ENCODE measurements at regions not wholly inside any gene's neighbourhood (a gene's known extent, or its start where the extent isn't known, plus 50 kb on each side); places are given as distances from the start of the nearest gene placed in this dataset.

GRCh38 chr7:13047061-13047460, 359.6 kb downstream of the ARL4A start:
- DNase-seq: no peak

DNA sequence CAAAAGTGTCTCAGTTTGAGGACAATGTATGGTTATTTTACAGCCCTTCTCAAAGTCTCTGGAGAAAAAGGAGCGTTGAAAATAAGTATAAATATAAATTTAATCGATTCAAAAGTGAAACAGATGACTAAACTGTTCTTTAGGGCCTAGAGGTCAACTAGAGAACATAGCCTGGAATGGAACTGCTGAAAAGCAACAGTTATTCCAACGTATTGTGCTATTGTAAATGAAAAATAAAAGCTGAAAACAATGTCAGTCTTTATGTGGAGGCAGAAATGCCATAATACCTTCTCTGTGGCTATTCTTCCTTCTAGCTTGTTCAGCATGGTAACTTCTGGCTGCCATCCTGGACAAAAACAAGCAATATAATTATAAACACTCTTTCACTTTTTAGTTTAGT, 362.5 kb downstream of the ARL4A start:
- DNase-seq: no peak

DNA sequence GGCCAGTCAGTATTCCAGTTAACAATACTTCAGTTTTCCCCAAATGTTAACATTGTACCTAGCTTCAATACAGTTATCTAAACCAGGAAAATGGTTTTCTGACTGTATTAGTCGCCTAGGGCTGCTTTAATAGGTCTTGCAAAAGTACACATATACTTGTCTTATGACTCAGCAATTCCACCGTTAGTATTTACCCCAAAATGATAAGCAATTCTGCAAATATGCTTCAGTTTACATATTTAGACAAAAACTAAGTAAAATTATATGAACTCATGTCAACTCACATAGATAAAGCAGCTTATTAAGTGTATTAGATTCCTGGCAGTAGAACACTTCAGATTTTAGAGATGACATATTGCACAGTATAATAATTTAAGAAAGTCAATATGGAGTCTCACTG, 363.3 kb downstream of the ARL4A start:
- no peak for DNase-seq

DNA sequence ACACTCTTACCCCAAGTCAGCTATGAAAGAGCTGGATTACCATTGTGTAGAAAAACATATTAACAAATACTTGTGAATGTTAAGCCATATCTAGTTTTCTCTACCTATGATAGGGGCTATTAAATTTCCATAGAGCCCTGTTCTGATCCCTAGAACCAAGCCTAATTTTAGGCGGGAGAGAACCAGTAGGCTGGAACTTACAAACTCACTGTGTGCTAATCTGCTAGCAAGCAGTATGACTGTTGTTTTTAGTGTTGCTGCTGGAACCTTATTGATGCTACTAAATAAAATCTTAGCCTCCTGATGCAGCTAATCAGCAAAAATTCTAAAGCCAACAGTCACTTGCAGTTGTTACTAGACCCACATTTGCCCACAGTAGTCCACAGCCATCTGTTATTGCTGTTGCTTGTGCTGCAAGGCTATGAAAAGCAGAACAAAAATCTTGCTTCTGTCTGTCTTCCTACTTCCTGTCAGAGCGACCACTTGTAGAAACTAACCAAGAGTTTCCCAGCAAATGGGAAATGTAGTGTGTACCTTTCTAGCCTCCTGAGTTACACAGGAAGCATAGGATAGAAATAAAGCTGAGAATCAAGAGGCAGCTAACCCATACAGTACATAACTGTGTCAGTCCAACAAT, 368.4 kb downstream of the ARL4A start:
- DNase-seq: no peak

DNA sequence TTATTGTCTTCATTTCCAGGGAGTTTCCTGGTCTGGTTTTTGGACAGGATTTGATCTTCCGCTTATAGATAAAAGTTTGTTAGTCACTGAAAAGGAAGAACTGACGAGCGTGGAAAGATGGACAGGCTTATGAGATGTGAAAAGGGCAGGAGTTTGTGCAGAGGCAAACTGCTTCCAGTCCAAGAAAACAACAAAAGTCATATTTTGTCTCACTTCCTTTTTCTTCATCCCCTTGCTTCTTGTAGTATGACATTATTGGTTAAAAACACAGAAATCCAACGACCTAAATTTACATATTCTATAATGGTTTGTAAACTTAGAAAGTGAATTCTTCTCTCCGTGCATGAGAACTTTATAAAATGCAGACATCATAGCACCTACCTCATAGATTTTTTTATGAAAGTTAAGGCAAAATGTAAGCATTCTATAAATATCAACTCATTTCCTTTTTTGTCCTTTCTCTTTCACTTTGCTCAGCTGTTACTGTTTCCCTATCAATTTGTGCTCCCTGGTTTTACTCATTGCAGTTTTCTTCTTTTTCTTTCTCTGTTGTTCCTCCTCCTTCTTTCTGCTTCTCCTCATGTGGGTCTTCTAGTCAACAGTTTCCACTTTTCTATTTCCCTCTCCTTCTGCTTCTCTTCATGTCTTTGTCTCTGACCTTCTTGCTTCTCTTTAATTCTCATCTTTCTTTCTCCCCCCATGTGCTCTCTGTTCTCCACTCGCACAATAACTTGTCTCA, 370.2 kb downstream of the ARL4A start:
- DNase-seq: no peak

DNA sequence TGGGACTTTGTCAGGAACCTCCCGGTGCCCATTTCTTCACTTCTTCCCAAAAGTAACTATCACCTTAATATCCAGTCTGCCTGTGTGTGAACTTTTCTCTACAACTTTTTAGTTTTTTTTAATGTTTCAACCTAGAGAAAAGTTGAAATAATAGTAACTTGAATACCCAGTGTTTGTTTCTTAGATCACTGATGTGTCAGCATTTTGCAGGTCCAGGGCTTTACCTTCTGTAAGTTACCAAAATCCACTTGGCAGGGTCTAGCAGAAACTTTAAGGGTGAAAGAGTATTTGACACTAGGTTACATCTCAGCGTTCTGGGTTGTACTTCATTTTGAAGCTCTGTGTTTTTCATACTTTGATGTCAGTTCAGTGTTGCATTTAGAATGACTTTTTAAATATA, 372.7 kb downstream of the ARL4A start:
- DNase-seq: no peak

GRCh38 chr7:13061115-13061514, 373.7 kb downstream of the ARL4A start:
- DNase-seq: no peak

DNA sequence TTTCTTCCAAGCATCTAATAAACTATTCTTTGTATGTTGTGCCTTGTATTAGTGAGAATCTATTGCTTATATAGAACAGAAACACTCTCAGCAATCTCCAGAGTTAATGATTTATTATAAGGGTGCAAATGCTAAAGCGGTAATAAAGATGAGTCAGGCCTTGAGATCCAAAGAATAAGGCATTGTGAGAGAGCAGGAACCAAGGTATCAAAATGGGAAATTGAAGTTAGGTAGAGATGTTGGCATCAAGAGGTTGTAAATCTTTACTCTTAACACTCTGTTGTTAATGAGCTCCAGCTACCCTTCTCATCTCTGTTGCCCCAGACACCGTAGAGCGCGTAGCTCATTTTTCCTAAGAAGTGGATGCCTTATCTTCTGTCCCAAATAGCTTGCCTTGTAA, 375.2 kb downstream of the ARL4A start:
- no peak for DNase-seq

DNA sequence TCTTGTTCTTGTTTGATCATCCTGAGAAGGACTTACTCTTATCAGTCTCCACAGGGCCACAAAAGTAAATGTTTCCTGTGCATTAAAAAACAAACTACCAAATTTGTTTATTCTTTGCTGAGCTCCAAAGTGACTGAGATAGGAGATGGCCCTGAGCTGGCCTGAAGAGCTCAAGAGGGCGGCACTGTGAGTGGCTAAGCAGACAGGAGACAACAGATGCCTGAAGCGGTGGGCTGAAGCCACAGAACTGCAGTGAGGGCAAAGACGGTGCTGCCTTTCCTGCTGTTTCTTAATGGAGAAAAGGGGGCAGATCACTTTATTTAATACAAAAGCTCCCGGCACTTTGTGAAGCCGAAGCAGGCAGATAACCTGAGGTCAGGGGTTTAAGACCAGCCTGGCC, 379.6 kb downstream of the ARL4A start:
- DNase-seq: no peak

DNA sequence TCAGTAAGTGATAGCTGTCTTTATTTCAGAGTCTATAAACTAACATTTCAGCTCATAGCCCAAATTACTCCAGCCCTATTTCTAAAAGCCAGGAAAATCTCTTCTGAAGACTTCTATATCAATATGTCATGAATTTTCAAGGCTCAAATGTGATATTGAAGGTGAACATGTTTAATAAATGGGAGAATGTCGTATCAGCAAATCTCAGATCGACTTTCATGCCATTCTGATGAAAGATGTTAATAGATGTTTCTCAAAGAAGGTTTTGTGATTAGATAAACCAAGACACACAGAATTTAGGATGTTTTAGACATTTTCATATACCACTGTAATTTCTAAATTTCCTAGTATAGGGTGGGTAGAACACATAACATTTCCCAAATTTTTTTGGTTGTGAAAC, 380.6 kb downstream of the ARL4A start:
- no peak for DNase-seq

GRCh38 chr7:13069841-13070240, 382.4 kb downstream of the ARL4A start:
- no peak for DNase-seq

DNA sequence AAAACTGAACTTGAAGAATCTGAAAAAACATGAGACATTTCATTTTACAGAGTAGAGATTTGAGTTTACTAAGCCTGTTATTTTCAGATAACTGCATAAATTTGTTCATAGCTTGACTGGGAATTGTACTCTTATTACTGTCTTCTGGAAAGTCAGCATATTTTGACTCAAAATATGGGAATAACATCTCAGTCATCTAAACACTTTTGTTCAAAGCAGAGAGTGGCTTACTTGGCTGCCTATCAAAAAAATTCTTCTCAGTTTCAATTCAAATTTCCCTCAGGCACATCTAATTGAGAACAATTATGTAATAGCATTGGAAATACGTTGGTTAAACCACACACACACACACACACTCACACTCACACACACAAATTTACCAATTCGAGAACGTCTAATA, 384.6 kb downstream of the ARL4A start:
- DNase-seq: no peak

GRCh38 chr7:13077466-13077865, 390.0 kb downstream of the ARL4A start:
- no peak for DNase-seq

GRCh38 chr7:13078105-13078504, 390.7 kb downstream of the ARL4A start:
- DNase-seq: no peak

GRCh38 chr7:13090959-13091358, 403.5 kb downstream of the ARL4A start:
- no peak for DNase-seq

DNA sequence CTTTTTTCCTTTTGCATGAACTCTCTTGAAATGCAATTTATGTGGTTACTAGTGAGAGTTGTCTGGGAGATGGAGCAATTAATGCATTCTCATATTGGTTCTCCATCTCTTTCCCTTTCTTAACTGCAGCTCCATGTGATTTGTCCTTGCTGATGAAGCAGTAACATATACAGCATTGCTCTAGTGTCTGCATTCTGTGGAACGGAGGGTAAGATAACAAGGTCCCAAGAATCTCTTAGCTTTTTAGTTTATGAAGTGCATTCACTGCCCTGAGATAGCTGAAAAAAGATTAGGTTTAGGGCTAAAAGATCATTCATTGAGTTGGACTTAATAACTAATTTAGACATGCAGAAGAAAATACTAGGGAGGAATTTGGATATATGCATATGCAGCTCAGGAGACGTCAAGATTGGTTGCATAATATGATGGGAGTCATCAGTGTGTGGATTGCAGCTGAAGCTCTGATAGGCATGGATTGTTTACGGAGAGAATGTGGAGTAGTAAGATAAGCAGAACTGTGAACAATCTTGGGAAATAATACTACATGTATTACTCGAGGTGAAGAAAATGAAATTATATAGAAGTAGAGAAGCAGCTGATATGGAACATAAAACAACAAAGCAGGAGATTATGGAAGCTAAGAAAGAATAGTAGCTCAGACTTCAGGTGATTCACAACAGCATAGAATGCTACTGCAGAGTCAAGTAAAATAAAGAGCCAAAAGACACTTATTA, 404.7 kb downstream of the ARL4A start:
- no peak for DNase-seq

DNA sequence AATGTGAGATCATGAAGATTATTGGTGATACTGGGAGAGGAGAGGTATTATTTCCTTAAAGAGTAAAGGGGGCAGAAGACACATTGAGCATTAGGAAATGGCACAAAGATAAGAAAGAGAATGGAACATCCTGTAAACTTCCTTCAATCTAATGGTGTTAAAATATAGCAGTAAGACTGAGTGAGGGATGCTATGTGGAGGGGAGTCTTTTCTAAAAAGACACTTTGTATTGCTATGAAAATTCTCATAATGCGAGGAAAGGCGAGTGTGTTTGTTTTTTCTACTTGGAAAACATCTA, 405.2 kb downstream of the ARL4A start:
- no peak for DNase-seq

DNA sequence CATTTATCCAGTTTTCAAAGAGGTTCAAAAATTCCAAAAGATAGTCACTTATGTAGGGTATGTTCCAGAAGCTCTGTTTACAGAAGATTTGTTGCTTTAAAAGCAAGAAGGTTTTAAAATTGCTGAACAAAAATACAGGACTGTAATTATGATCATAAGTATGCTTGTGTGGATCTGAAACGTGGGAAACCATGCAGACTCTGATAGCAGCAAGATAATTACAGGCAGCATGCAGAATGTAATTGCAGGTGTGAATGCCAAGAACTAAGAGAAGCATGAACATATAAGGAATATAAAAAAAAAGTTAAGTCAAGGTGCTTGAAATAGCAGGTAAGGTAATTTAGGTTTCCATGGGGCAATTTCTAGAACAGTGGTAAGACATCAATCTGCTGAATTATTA, 405.7 kb downstream of the ARL4A start:
- DNase-seq: no peak

DNA sequence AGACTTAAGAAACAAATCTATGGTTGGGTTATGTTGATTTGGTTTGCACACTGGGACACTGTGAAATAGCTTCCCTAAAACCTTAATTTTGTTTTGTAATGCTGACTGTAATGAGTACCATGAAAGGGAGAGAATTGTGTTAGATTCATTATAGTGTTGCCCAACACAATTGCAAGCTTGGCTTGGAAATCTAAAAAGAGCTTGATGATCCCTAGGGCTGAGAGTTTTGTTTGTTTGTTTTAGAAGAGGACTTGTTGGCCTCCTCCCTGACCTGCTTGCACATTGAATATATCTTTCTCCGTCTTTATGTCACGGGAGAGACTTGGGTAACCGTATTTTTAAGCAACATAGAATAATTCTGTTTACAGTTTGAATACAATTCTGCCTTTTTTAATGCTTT, 410.1 kb downstream of the ARL4A start:
- no peak for DNase-seq

- no peak for DNase-seq
These were observed 410.7 kb downstream of the ARL4A start for GRCh38 chr7:13098161-13098560.

DNA sequence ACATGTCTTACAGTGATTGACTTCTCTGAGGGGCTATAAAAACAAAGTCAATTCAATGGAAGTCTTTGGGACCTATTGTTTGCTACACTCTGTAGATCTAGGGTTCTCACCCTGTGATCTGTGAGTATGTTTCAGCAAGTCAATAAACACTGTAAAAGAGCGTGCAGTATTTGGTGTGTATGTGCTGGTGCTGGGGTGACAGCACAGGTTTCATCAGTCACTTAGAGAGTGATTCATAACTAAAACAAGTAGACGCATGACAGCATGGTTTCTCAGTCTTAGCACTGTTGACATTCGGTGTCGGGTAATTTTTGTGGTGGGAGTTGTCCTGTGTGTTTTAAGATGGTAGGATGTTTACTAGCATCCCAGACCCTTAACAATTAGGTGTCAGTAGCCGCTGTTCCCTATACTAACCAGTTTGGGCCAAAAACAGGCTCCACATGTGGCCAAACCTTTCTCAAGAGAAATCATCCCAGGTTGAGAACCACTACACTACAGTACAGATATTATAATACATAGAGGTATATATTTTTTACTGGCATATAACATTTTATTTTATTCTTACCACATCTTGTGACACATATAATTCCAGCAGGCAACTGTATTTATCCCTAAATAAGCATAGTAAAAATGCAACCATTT, 411.8 kb downstream of the ARL4A start:
- DNase-seq: no peak

GRCh38 chr7:13104128-13104527, 416.7 kb downstream of the ARL4A start:
- no peak for DNase-seq

- DNase-seq: no peak
These were observed 417.8 kb downstream of the ARL4A start for GRCh38 chr7:13105209-13105608.

GRCh38 chr7:13106513-13106912, 419.1 kb downstream of the ARL4A start:
- DNase-seq: no peak

All from NCI-H1694 (cell line).